MM.1S (cell line): ENCODE measurements at regions not wholly inside any gene's neighbourhood (a gene's known extent, or its start where the extent isn't known, plus 50 kb on each side); places are given as distances from the start of the nearest gene placed in this dataset.

ENCODE experiments used
- CTCF ChIP-seq: fragments of 300-600 bp; sonication (generic); IDR thresholded peaks from 2 replicates; pipeline ENCODE4 v1.5.1; 2016; ENCODE audit warnings: antibody characterized with exemption, low read length, mixed read lengths
- EZH2 ChIP-seq: fragments of 300-600 bp; sonication (generic); optimal IDR thresholded peaks from 2 replicates; pipeline ENCODE3; 2017; ENCODE audit warnings: low read depth, mild to moderate bottlenecking, antibody characterized with exemption, low read length, mixed read lengths
- EZH2phosphoT487 ChIP-seq: fragments of 300-600 bp; sonication (generic); IDR thresholded peaks from 2 replicates; pipeline ENCODE4 v1.6.1; 2018; ENCODE audit warnings: antibody characterized with exemption, low read length

GRCh38 chr7:35482231-35482630, 212.7 kb downstream of the HERPUD2 start:
- TF ChIP-seq CTCF, result no peak
- TF ChIP-seq EZH2, result no peak
- TF ChIP-seq EZH2phosphoT487, result no peak
